NK-92 treated with Interleukin-12 subunit alpha and Interleukin-12 subunit beta, amount 100 ng/mL, for 24 hours (cell line): ENCODE measurements at regions not wholly inside any gene's neighbourhood (a gene's known extent, or its start where the extent isn't known, plus 50 kb on each side); places are given as distances from the start of the nearest gene placed in this dataset.

ENCODE experiments used
- DNase-seq: peaks from one replicate; lab custom pipeline; 2025; lab: John Stamatoyannopoulos, UW

DNA sequence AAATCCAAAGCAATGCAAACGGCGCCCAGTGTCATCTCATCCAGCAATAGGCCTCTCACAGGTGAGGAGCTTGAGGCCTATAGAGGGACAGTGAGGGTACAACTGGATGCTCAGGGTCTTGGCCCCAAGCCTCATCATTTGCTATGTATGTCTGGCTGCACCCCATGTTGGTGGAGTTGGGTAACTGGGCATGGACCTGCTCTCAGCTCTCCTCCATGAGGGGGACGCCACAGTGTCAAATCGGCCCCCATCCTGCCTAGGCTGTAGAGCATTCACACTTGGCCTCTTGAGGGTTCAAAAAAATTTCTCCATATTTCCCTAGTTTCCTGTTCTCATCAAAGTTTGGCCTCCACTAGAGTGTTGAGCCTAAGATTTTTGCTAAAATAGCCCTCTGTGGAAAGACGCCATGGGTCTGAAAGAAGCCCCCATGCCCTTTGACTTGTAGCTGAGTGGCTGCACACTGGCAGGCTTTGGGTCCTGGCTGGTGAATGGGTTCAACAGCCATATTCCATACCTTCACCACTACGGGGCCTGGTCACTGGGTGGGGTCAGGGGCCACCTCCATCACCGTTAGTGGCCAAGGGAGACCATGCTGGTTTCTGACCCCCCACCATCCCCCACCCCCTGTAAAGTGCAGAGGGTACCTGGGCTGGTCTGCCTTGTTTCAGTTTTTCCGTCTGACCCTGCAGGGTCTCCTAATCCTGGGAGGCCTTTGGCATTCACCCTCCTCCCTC is 132.3 kb upstream of the TBX20 start:
- no peak for DNase-seq

- DNase-seq, result no peak
These were observed 131.1 kb upstream of the TBX20 start for GRCh38 chr7:35384761-35385700.

DNA sequence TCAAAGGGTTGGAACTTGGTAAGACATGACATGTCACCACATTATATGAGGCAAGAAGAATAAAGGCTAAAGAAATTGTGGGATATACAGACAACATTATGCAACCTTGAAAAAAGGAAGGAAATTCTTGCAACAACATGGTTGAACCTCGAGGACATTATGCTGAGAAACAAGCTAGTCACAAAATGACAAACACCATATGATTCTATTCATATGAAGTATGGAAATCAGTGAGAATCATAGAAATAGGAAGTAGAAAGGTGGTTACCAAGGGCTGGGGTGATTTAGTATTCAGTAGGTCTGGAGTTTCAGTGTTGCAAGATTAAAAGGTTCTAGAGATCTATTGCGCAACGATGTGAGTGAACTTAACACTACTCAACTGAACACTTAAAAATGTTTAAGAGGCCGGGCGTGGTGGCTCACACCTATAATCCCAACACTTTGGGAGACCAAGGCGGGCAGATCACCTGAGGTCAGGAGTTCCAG is 126.9 kb upstream of the TBX20 start:
- no peak for DNase-seq

DNA sequence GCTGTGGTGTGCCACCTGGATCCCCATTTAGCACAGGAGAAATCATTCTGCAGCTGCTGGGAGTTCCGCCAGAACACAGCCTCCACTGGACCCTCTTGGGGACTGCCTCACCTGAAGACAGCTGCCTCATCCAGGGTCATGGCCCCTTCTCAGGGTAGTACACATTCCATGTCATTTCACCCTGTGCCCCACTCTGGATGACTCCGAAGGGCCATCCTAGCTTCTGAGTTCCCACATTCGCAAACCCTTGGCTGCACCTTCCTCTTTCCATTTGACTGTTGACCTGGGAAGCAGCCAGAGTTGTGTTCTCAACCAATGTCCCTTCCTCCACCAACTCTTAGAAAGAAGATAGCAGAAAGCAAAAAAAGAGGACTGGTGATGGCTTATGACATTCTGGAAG is 125.6 kb upstream of the TBX20 start:
- no peak for DNase-seq

DNA sequence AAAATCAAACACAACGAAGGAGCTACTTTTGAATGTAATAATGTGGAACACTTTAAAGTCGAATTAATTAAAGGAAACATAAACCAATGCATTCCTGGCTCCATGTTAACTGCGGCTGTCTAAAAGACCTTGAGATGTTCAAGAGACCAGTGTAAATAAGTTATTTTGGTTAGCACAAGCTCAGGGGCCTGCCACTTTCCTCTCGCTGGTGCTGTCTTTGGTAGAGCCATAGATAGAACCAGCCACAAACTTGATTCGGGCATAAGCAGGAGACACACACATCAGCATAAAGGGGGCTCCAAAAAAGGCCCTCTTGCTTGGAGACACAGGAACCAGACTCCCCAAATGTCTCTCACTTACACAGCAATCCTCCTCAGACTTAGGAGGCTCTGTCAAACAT is 121.6 kb upstream of the TBX20 start:
- no peak for DNase-seq

GRCh38 chr7:35374858-35375257 is 121.0 kb upstream of the TBX20 start:
- no peak for DNase-seq

- DNase-seq, result no peak
These were observed 117.3 kb upstream of the TBX20 start for GRCh38 chr7:35371221-35371620.

DNA sequence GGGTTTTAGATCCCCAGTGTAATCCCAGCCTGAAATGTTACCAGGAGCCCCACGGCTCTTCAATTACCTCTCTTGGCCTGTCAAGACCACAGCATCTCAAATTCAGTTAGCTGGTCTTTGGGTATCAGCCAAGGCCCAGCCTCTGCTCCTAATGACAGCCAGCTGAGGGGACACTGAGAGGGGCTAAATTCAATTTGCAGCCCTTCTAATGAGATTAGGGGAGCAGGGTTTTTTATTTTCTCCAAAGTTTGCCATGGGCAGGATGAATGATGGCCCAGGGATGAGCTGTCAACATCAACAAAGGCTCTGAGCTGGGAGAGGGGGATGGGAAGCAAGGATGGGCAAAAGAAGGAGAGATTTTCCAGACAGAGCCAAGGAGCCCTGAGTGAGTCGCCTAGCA is 116.8 kb upstream of the TBX20 start:
- DNase-seq, result no peak

- no peak for DNase-seq
These were observed 112.6 kb upstream of the TBX20 start for GRCh38 chr7:35366167-35367155.

DNA sequence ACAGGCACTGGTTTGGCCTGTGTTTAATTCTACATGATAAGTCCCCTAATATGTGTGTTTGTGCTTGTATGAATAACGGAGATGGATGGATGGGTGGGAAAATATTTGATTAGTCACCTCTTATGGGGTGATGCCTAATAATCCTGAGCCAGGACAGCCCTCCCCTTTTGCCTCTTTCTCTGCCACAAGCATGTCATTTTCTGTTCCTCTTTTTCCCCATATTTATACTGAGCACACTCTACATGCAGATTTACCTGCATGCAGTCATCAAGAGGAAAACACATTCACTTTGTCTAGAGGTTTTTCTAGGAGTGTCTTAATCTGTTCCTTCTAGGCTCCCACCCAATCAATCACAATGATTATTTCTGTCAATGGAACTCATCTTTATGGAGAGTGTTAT is 111.6 kb upstream of the TBX20 start:
- no peak for DNase-seq

GRCh38 chr7:35362341-35362740 is 108.4 kb upstream of the TBX20 start:
- no peak for DNase-seq

DNA sequence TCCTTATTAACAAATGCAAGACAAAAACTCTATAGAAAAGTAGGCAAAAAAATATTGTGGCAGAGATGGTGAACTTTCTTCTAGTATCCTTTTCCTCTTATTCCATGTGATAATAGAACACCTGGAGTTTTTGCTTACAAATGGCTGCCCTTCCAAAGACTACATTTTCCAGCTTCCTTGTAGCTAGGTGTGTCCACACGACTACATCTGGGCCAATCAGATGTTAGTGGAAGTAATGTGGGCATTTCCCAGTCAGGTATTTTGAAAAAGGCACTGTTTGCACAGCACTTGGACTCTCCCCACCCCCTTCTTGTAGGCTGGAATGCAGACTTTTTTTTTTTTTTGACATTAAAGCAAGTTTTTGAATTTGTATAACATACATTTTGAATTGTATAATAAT is 105.5 kb upstream of the TBX20 start:
- no peak for DNase-seq

DNA sequence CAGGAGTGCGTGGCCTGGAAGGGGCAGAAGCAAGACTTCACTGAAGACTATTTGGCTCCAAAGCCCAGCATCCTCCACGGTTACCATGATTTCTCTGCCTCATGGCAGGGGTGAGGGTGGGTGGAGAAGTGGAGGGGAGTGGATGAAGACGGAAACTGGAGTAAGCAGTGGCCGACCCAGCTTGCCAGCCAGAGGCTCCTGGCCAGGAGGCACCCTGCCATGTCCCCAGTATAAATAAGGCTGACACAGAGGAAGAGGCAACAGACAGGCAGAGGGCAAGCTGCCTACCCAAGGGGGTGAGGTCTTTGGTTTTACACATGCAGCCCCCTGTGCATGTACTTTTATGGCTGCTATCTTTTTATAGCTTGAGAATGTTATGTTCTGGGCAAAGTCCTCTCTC is 102.6 kb upstream of the TBX20 start:
- no peak for DNase-seq

DNA sequence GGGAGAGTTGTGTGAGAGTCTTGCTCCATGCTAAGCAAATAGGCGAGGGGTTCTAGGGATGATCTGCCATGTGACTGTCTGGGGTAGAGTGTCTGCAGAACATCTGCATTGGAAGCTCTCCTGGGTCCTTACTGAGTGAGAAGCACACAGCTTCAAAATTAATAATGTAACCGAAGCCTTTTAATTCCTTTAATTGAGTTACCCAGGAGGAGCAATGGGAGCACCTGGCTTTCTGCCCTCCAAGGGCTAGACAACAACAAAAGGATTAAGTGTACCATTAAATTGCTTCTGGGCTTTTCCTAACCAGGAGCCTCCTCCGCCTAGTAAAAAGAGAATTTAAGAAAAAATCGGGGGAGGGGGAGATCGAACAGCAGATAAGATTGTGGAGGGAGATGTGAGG is 102.0 kb upstream of the TBX20 start:
- DNase-seq, result no peak

DNA sequence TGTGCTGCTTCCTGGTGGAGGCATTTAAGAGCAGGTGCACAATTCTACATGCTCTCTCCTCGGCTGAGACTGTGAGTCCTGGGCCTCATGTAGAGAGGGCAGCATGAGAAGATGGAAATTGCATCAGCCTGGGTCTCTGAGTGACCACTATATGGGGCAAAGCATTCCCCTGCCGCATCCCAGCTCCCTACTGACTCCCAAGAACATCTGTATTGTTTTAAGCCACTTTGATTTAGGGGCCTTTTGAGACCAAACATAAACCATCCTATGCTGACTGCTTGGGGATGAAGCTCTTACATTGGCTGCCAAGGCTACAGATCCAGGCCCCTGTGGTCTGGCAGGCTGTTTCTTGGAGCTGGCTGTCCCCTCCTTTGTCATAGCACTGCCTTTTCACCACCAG is 101.3 kb upstream of the TBX20 start:
- DNase-seq, result no peak

GRCh38 chr7:35353481-35353880 is 99.6 kb upstream of the TBX20 start:
- no peak for DNase-seq

- DNase-seq, result no peak
These were observed 97.6 kb upstream of the TBX20 start for GRCh38 chr7:35351466-35351865.

DNA sequence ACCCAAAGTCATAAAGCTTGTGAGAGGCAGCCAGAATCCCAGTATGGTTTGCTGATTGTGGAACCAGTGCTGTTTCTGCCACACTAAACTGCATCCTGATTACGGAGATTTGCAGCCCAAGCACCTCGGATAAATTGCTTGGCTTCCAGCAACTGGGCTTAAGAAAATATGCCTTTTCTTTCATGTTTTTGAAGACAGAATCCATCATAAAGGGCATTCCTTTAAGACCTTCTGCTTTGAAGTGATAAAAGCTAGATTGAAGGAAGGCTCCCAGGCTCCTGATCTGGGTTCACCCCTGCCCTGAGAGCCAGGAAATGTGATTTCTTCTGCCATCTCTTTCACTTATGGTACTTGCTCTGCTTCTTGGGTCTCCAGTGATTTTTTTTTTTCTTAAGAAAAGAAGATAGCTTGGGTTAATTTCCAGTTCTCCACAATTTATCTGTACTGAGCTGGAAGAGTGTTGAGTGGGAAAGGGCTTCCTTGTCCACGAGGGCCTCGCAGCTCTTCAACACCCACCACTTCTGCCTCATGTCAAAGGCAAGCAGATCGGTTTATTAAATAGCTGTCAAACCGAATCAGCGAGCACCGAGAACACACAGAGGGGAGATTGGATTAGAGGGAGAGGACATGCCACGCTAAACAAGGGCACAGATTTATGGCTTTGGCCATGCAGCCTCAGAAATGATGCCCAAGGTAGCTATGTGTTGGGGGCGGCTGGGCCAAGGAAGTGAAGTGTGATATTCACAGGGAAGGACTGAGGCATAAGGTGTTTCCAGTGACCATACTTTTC is 94.9 kb upstream of the TBX20 start:
- no peak for DNase-seq

DNA sequence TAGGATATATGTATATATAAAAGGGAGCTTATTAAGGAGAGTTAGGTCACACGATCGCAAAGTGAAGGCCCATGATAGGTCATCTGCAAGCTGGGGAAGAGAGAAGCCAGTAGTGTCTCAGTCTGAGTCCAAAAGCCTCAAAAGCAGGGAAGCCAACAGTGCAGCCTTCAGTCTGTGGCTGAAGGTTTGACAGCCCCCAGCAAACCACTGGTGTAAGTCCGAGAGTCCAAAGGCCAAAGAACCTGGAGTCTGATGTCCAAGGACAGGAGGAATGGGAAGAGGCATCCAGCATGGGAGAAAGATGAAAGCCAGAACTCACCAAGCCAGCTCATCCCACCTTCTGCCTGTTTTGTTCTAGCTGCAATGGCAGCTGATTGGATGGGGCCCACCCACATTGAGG is 88.9 kb upstream of the TBX20 start:
- DNase-seq, result no peak

GRCh38 chr7:35339811-35340210 is 85.9 kb upstream of the TBX20 start:
- DNase-seq, result no peak

DNA sequence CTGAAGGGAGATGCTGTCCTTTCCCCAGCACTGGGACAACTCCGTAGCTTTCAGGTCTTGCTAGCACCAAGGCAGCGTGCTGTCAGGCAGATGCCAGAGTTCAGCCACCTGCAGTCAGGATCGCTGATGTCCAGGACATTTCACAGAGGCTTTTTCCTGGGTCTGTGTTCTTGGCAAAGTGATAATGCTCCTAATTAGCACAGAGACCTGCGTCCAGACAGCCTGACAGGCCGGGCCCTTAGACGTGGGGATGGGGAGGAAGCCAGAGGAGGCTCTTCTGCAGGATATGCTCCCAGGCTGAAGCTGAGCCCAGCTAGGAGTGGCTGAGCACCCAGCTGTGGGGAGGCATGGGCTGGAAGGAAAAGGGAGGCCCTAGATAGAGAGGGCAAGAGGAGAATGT is 82.5 kb upstream of the TBX20 start:
- no peak for DNase-seq
